ENCODE measurements at regions not wholly inside any gene's neighbourhood (a gene's known extent, or its start where the extent isn't known, plus 50 kb on each side); places are given as distances from the start of the nearest gene placed in this dataset.
A peak's percentile ranks its signal among the peaks of the same experiment; 100 is the strongest.

- TF ChIP-seq, protein P1, sequence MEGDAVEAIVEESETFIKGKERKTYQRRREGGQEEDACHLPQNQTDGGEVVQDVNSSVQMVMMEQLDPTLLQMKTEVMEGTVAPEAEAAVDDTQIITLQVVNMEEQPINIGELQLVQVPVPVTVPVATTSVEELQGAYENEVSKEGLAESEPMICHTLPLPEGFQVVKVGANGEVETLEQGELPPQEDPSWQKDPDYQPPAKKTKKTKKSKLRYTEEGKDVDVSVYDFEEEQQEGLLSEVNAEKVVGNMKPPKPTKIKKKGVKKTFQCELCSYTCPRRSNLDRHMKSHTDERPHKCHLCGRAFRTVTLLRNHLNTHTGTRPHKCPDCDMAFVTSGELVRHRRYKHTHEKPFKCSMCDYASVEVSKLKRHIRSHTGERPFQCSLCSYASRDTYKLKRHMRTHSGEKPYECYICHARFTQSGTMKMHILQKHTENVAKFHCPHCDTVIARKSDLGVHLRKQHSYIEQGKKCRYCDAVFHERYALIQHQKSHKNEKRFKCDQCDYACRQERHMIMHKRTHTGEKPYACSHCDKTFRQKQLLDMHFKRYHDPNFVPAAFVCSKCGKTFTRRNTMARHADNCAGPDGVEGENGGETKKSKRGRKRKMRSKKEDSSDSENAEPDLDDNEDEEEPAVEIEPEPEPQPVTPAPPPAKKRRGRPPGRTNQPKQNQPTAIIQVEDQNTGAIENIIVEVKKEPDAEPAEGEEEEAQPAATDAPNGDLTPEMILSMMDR (conservative IDR thresholded peaks at IDR 0.05; ENCODE audit: low read depth in 2 of 2) = no peak
- no peak for TF ChIP-seq ZNF331 (CRISPR knock-in tag; IDR thresholded peaks at IDR 0.05; ENCODE audit: low read depth)
- no peak for TF ChIP-seq JUNB (IDR thresholded peaks at IDR 0.05; ENCODE audit: unreplicated experiment)
- no peak for TF ChIP-seq EZH2phosphoT487 (IDR thresholded peaks at IDR 0.05; ENCODE audit: unreplicated experiment)
Observed at GRCh38 chrX:867966-868647, 237.5 kb downstream of the SHOX start (continued).

- peaks cover 45% of the 10 kb centered on the region for H3K36me3 Mint-ChIP-seq (ENCODE audit: low read depth)
- ATAC-seq (no peak), DNase-seq (ENCODE audit: low spot score) (no peak)
- H3K27me3 Mint-ChIP-seq (ENCODE audit: insufficient read depth, low read depth, poor library complexity) = peaks cover 5% of the 10 kb centered on the region
- no peak overlapping the region for H3K27ac Mint-ChIP-seq
- Histone ChIP-seq H3K27me3 (ENCODE audit: insufficient read depth) (no peaks in the 10 kb centered on the region), H2AFZ (peak overlapping the region; percentile 28; the same call in 1 of the 2 replicates), H3F3A (replicated peaks; ENCODE audit: low read depth) (peaks cover 24% of the 10 kb centered on the region), H3K27ac (ENCODE audit: low read depth) (no peak overlapping the region), H3K36me3 (ENCODE audit: insufficient read depth) (no peaks in the 10 kb centered on the region), H3K9me2 (ENCODE audit: insufficient read depth) (no peaks in the 10 kb centered on the region), H3K79me2 (replicated peaks; ENCODE audit: insufficient read depth) (no peaks in the 10 kb centered on the region), H3K4me1 (ENCODE audit: insufficient read depth) (peaks cover 5% of the 10 kb centered on the region; the same call in 1 of the 2 replicates), H4K20me1 (replicated peaks; ENCODE audit: insufficient read depth) (no peaks in the 10 kb centered on the region), H3K4me2 (no peak overlapping the region), H3K4me3 (no peak overlapping the region)
- H3K9me3 Mint-ChIP-seq = peaks cover 62% of the 10 kb centered on the region; the same call in 2 of the 3 replicates
- H3K4me1 Mint-ChIP-seq = no peaks in the 10 kb centered on the region
- no peak overlapping the region for H3K4me3 Mint-ChIP-seq
- TF ChIP-seq NANOG (IDR thresholded peaks at IDR 0.05; ENCODE audit: borderline replicate concordance) (no peak), ETS1 (IDR thresholded peaks at IDR 0.05) (no peak), EZH2phosphoT487 (IDR thresholded peaks at IDR 0.05; ENCODE audit: unreplicated experiment) (no peak), POLR2AphosphoS5 (IDR thresholded peaks at IDR 0.05; ENCODE audit: low read depth) (no peak), ZNF331 (CRISPR knock-in tag; IDR thresholded peaks at IDR 0.05; ENCODE audit: low read depth) (no peak), JUNB (IDR thresholded peaks at IDR 0.05; ENCODE audit: unreplicated experiment) (no peak), ZNF462 (CRISPR knock-in tag; IDR thresholded peaks at IDR 0.05) (no peak), CREB1 (CRISPR knock-in tag; IDR thresholded peaks at IDR 0.05; ENCODE audit: low read depth) (no peak)
- TF ChIP-seq, protein P2, sequence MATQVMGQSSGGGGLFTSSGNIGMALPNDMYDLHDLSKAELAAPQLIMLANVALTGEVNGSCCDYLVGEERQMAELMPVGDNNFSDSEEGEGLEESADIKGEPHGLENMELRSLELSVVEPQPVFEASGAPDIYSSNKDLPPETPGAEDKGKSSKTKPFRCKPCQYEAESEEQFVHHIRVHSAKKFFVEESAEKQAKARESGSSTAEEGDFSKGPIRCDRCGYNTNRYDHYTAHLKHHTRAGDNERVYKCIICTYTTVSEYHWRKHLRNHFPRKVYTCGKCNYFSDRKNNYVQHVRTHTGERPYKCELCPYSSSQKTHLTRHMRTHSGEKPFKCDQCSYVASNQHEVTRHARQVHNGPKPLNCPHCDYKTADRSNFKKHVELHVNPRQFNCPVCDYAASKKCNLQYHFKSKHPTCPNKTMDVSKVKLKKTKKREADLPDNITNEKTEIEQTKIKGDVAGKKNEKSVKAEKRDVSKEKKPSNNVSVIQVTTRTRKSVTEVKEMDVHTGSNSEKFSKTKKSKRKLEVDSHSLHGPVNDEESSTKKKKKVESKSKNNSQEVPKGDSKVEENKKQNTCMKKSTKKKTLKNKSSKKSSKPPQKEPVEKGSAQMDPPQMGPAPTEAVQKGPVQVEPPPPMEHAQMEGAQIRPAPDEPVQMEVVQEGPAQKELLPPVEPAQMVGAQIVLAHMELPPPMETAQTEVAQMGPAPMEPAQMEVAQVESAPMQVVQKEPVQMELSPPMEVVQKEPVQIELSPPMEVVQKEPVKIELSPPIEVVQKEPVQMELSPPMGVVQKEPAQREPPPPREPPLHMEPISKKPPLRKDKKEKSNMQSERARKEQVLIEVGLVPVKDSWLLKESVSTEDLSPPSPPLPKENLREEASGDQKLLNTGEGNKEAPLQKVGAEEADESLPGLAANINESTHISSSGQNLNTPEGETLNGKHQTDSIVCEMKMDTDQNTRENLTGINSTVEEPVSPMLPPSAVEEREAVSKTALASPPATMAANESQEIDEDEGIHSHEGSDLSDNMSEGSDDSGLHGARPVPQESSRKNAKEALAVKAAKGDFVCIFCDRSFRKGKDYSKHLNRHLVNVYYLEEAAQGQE (IDR thresholded peaks at IDR 0.05; ENCODE audit: unreplicated experiment) = no peak
Observed at GRCh38 chrX:867502-867901, 236.9 kb downstream of the SHOX start.

Measured in GM23338 (cell line).